OCI-LY3 (cell line): ENCODE measurements at regions not wholly inside any gene's neighbourhood (a gene's known extent, or its start where the extent isn't known, plus 50 kb on each side); places are given as distances from the start of the nearest gene placed in this dataset.

Source experiments
- CTCF ChIP-seq: fragments of 200-600, 300-600 bp; sonication (generic); IDR thresholded peaks from 2 replicates; pipeline ENCODE4 v1.5.1; 2014; ENCODE audit warnings: antibody characterized with exemption, low read length, low read depth
- EZH2phosphoT487 ChIP-seq: fragments of 200-600 bp; shearing (Covaris generic); IDR thresholded peaks from 2 replicates; pipeline ENCODE4 v1.6.1; 2018; ENCODE audit warnings: antibody characterized with exemption, mixed run types, low read depth

GRCh38 chr1:195550071-195550862, 1058.0 kb downstream of the KCNT2 start:
- no peak for TF ChIP-seq CTCF
- TF ChIP-seq EZH2phosphoT487, result no peak
